ENCODE measurements at regions not wholly inside any gene's neighbourhood (a gene's known extent, or its start where the extent isn't known, plus 50 kb on each side); places are given as distances from the start of the nearest gene placed in this dataset.
"Not testable (repeated sequence)": the region's sequence is repeated elsewhere in the genome, so short reads cannot be mapped to it uniquely, and the experiment has no call there.

DNA sequence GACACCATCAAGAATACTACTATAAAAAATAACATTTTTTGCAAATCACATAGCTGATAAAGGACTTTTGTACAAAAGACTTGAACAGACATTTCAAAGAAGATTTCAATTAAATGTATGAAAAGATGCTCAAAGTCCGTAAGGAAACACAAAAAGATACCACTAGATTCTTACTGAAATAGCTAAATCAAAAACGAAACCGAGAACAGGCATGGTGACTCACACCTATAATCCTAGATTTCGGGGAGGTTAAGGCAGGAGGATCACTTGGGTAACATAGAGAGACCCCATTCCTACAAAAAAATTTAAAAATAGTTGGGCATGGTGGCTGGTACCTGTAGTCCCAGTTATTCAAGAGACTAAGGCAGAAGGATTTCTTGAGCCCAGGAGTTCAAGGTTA lies 520.2 kb upstream of the GRM3 start:
- no peaks in the 10 kb centered on the region for H3K36me3 Mint-ChIP-seq (ENCODE audit: low read depth)
- no peak for DNase-seq
- no peaks in the 10 kb centered on the region for H3K9me3 Mint-ChIP-seq
- no peaks in the 10 kb centered on the region for H3K27me3 Mint-ChIP-seq (ENCODE audit: low read depth, poor library complexity)
- H3K4me1 Mint-ChIP-seq = no peaks in the 10 kb centered on the region
- TF ChIP-seq, protein P1, sequence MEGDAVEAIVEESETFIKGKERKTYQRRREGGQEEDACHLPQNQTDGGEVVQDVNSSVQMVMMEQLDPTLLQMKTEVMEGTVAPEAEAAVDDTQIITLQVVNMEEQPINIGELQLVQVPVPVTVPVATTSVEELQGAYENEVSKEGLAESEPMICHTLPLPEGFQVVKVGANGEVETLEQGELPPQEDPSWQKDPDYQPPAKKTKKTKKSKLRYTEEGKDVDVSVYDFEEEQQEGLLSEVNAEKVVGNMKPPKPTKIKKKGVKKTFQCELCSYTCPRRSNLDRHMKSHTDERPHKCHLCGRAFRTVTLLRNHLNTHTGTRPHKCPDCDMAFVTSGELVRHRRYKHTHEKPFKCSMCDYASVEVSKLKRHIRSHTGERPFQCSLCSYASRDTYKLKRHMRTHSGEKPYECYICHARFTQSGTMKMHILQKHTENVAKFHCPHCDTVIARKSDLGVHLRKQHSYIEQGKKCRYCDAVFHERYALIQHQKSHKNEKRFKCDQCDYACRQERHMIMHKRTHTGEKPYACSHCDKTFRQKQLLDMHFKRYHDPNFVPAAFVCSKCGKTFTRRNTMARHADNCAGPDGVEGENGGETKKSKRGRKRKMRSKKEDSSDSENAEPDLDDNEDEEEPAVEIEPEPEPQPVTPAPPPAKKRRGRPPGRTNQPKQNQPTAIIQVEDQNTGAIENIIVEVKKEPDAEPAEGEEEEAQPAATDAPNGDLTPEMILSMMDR (IDR thresholded peaks at IDR 0.05) = no peak
- H3K4me3 Mint-ChIP-seq = no peak overlapping the region
- H3K27ac Mint-ChIP-seq = no peak overlapping the region

GRCh38 chr7:86094166-86094669 lies 549.5 kb upstream of the GRM3 start:
- TF ChIP-seq, protein P1 (IDR thresholded peaks at IDR 0.05) = no peak

DNA sequence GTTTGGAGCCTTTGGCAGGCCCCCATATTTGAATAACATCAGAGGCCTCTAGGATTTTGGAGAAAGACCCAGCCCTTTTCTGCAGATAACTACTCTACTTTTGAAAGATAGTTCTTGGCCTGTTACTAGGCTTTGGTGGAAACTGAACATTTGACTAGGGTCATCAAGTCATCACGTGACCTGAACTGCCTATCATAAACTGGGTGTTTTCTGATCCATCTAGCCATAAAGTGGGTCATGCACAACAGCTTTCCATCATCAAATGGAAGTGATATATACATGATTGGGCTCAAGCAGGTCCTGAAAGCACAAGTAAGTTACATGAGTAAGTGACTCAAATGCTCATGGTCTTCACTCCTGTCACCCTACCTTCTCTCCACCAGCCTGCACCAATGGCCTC lies 552.3 kb upstream of the GRM3 start:
- no peaks in the 10 kb centered on the region for H3K36me3 Mint-ChIP-seq (ENCODE audit: low read depth)
- DNase-seq = no peak
- H3K4me3 Mint-ChIP-seq = no peak overlapping the region
- TF ChIP-seq, protein P1 (IDR thresholded peaks at IDR 0.05) = no peak
- H3K27ac Mint-ChIP-seq = no peak overlapping the region
- no peaks in the 10 kb centered on the region for H3K4me1 Mint-ChIP-seq
- peaks cover 19% of the 10 kb centered on the region for H3K9me3 Mint-ChIP-seq
- H3K27me3 Mint-ChIP-seq (ENCODE audit: low read depth, poor library complexity) = no peaks in the 10 kb centered on the region

More at GRCh38 chr7:86094166-86094669, 549.5 kb upstream of the GRM3 start:
- Mint-ChIP-seq H3K4me3 (no peak overlapping the region), H3K4me1 (no peaks in the 10 kb centered on the region), H3K9me3 (peaks cover 7% of the 10 kb centered on the region), H3K27me3 (ENCODE audit: low read depth, poor library complexity) (no peaks in the 10 kb centered on the region), H3K36me3 (ENCODE audit: low read depth) (no peaks in the 10 kb centered on the region), H3K27ac (no peak overlapping the region)
- no peak for DNase-seq

GRCh38 chr7:86089455-86089854 lies 554.3 kb upstream of the GRM3 start:
- Mint-ChIP-seq H3K27ac (no peak overlapping the region), H3K4me3 (no peak overlapping the region), H3K4me1 (no peaks in the 10 kb centered on the region), H3K9me3 (peaks cover 19% of the 10 kb centered on the region), H3K27me3 (ENCODE audit: low read depth, poor library complexity) (no peaks in the 10 kb centered on the region), H3K36me3 (ENCODE audit: low read depth) (no peaks in the 10 kb centered on the region)
- no peak for DNase-seq
- TF ChIP-seq, protein P1 (IDR thresholded peaks at IDR 0.05) = no peak

DNA sequence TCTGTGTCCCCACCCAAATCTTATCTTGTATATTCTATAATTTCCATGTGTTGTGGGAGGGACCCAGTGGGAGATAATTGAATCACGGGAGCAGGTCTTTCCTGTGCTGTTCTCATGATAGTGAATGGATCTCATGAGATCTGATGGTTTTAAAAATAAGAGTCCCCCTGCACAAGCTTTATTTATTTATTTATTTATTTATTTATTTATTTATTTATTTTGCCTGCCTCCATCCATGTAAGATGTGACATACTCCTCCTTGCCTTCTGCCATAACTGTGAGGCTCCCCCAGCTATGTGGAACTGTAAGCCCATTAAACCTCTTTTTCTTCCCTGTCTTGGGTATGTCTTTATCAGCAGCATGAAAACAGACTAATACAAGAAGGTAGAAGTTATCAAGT lies 579.1 kb upstream of the GRM3 start:
- not testable (repeated sequence) for H3K27ac Mint-ChIP-seq; DNase-seq; H3K27me3 Mint-ChIP-seq (ENCODE audit: low read depth, poor library complexity); H3K9me3 Mint-ChIP-seq; H3K4me1 Mint-ChIP-seq; H3K4me3 Mint-ChIP-seq; H3K36me3 Mint-ChIP-seq (ENCODE audit: low read depth)

- no peaks in the 10 kb centered on the region for H3K4me1 Mint-ChIP-seq
- no peak overlapping the region for H3K27ac Mint-ChIP-seq
- DNase-seq = no peak
- peaks cover 30% of the 10 kb centered on the region for H3K9me3 Mint-ChIP-seq
- TF ChIP-seq, protein P1 (IDR thresholded peaks at IDR 0.05) = no peak
- no peaks in the 10 kb centered on the region for H3K27me3 Mint-ChIP-seq (ENCODE audit: low read depth, poor library complexity)
- H3K4me3 Mint-ChIP-seq = no peak overlapping the region
- no peaks in the 10 kb centered on the region for H3K36me3 Mint-ChIP-seq (ENCODE audit: low read depth)
Measured at GRCh38 chr7:86058649-86059048, 585.1 kb upstream of the GRM3 start.

Measured in nephron progenitor cell (in vitro differentiated cells).